ENCODE measurements at regions not wholly inside any gene's neighbourhood (a gene's known extent, or its start where the extent isn't known, plus 50 kb on each side); places are given as distances from the start of the nearest gene placed in this dataset.
"Not testable (repeated sequence)": the region's sequence is repeated elsewhere in the genome, so short reads cannot be mapped to it uniquely, and the experiment has no call there.

DNA sequence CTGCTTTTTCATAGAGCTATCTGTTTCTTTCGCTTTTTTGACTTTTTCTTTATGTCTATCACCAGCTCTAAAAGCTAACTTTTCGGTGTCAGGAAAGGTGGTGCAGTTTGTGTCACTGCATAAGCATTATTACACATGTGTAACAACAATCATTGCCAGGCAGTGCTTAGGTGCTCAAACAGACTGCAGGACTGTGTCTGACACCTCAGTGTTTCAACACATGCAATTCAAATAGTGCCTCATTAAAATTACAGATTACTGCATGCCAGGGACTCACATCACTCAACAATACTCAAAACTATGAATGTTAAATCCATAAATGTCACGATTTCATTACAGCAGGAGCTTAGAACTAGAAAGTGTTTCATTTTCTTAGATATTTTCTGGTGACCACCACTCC is 265.3 kb upstream of the SMIM30 start:
- no peak for DNase-seq (ENCODE audit: low read depth)

GRCh38 chr7:113379746-113380145 is 261.4 kb upstream of the SMIM30 start:
- DNase-seq (ENCODE audit: low read depth), result no peak

- DNase-seq (ENCODE audit: low read depth), result no peak
Measured at GRCh38 chr7:113374955-113375354, 256.6 kb upstream of the SMIM30 start.

DNA sequence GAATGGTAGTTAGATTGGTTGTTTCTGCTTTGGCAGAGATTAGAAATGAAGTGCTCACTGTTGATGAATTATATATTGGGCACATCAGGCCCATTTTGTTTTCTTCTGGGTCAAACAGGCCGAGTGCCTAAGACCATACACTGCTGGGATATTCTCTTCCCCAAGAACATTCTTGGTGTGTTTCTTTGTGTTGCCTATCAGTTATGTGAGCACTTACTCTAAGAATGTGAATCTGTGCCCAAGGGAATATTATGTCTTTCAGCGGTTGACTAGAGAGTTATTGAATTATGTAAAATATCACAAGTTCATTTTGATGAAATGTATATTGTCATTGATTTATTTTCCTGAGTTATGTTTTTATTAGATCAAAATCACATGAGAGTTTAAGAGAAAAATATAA is 255.5 kb upstream of the SMIM30 start:
- DNase-seq (ENCODE audit: low read depth), result no peak

- no peak for DNase-seq (ENCODE audit: low read depth)
Measured at GRCh38 chr7:113371416-113372043, 253.2 kb upstream of the SMIM30 start.

DNA sequence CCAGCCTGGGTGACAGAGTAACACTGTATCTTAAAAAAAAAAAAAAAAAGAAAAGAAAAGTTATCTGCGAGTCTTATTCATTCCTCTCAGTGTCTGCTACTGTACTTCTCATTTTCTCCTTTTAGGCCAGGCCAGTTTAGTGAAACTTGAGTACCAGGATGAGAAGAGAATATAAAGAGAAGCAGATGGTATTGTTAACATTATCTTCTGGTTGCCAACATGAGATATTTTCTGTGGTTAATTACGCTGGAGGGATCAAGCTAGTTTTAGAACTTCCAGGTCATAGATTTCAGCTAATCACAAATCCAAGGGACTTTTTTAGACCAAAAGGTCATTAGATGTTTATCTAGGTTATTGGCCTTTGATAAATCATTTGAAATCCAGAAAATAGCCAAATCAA is 252.6 kb upstream of the SMIM30 start:
- DNase-seq (ENCODE audit: low read depth), result no peak

GRCh38 chr7:113368256-113368655 is 249.9 kb upstream of the SMIM30 start:
- no peak for DNase-seq (ENCODE audit: low read depth)

GRCh38 chr7:113367041-113367586 is 248.8 kb upstream of the SMIM30 start:
- DNase-seq (ENCODE audit: low read depth), result no peak

GRCh38 chr7:113366122-113366521 is 247.8 kb upstream of the SMIM30 start:
- DNase-seq (ENCODE audit: low read depth), result no peak

DNA sequence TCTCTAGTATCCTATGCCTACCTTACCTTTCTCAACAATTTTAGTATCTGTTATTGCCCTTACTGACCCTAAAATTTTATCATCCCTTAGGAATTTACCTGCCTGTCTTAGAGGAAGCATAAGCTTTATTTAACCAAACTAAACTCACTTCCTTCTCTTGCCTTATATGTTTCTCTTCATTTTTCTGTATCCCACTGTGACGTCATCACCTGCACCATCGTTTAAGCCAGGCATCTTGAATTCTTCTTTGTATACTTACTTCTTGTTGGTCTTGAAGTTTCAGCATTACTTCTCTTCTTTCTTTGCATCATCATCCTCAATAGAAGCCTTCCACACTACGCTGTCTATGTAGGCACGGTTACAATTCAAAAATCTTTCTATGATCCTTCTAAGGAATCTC is 231.0 kb upstream of the SMIM30 start:
- DNase-seq (ENCODE audit: low read depth), result no peak

- no peak for DNase-seq (ENCODE audit: low read depth)
Measured at GRCh38 chr7:113339661-113340060, 221.3 kb upstream of the SMIM30 start.

DNA sequence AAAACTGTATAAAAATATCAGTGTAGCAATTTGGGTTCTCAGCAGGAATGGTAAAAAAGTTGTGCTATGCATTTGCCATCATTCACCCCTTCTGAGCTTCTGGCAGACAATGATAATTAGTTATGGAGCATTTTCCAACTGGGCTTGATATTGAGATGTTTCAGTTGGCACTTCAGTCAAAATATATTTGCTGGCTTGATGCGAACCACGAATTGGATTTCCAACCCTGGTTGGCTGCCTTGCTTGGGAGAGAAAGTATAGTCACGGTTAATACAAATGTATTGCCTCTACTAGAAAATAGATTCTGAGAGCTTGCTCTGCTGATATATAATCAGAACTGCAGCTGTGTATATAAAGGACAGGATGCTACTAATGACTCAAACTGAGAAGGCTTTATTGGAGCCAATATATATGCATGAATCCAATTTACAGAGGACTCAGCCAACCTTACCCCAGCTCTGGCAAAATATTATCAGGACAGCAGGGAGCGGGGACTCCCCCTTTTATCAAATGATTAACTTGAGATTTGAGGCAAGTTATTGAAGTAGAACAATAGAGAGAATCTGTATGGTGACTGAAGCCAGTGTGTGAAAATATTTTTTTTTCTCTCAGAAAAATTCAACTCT is 219.8 kb upstream of the SMIM30 start:
- no peak for DNase-seq (ENCODE audit: low read depth)

DNA sequence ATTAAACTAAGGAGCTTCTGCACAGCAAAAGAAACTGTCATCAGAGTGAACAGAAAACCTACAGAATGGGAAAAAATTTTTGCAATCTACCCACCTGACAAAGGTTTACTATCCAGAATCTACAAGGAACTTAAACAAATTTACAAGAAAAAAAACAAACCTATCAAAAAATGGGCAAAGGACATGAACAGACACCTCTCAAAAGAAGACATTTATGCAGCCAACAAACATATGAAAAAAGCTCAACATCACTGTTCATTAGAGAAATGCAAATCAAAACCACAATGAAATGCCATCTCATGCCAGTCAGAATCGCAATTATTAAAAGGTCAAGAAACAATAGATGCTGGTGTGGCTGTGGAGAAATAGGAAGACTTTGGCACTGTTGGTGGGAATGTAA is 218.5 kb upstream of the SMIM30 start:
- not testable (repeated sequence) for DNase-seq (ENCODE audit: low read depth)

- no peak for DNase-seq (ENCODE audit: low read depth)
Measured at GRCh38 chr7:113331155-113331898, 213.0 kb upstream of the SMIM30 start.

DNA sequence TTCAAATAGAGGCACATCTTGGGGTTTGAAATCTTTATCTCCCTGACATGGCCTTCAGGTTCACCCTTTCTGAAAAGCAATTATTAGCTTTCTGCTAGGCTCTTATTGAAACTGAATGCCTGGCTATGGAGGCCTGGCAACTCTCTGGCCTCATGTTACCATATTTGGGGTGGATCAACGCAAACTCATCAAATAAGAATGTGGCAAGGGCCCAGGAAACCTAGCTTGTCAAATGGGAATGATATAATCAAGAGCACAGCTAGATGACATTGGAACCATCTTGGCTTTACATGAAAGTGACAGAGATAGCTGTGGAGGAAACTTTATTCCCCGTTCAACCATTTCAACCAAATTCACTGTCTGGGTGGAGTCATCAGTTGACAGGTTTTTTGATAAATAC is 202.8 kb upstream of the SMIM30 start:
- no peak for DNase-seq (ENCODE audit: low read depth)

DNA sequence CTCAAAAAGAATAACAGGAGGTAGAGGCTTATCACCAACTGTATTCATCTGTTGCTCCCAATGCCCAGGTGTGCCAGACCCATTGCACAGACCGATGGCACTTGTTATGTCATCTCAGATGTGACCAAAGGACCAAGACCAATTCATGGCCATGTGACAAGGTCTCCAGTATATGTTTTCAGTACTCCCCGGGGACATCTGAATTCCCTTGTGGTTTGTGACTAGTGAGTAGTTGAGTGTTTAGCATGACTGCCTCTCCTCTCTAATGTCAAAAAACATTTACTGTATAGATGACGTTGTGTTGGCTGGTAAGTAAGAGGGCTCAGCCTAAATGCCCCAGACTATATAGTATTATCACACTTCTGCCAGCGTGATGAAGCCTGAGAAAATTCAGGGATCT is 202.1 kb upstream of the SMIM30 start:
- DNase-seq (ENCODE audit: low read depth), result no peak

- DNase-seq (ENCODE audit: low read depth), result no peak
Measured at GRCh38 chr7:113314594-113314993, 196.2 kb upstream of the SMIM30 start.

DNA sequence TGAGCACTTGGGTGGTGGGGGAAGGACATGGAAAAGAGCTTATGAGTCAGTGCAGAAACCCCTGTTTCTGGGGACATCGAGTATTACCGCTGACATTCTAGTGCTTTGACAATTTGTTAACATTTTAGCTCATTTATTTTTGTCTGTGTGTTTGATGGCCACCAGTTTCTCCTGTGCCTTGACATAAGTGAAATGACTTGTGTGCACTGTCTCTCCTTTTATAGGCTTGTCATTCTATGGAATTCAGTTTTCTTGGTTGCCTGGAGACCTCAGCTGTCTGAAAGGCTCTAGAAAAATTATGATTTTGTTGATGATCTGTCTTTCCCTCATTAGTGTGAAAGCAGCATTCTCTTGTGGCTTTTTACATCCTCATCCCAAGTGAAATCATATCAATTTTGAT is 190.0 kb upstream of the SMIM30 start:
- DNase-seq (ENCODE audit: low read depth), result no peak

GRCh38 chr7:113307147-113307546 is 188.8 kb upstream of the SMIM30 start:
- no peak for DNase-seq (ENCODE audit: low read depth)

GRCh38 chr7:113306302-113306701 is 187.9 kb upstream of the SMIM30 start:
- no peak for DNase-seq (ENCODE audit: low read depth)

GRCh38 chr7:113304104-113304503 is 185.8 kb upstream of the SMIM30 start:
- DNase-seq (ENCODE audit: low read depth), result no peak

- DNase-seq (ENCODE audit: low read depth), result not testable (repeated sequence)
Measured at GRCh38 chr7:113303388-113303787, 185.0 kb upstream of the SMIM30 start.

DNA sequence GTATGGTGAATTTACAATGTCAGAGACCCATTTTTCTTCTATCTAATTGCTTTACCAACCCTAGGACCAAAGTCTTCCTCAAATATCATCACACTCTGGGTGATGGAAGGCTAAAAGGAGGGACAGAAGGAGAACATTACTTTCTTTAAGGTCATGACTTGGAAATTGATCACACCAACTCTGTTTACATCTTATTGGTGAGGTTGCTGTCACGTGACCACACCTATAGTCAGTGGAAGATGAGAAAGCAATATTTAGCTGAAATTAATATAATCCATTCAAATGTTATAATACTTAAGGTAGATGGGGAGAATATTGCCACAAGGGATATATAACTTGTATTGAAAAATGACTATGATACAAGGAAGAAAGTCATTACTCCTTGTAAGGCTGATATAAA is 183.6 kb upstream of the SMIM30 start:
- no peak for DNase-seq (ENCODE audit: low read depth)
